Stomach smooth muscle (tissue), 2 donors: ENCODE measurements at regions not wholly inside any gene's neighbourhood (a gene's known extent, or its start where the extent isn't known, plus 50 kb on each side); places are given as distances from the start of the nearest gene placed in this dataset.

ENCODE experiments used
- H3K27ac ChIP-seq: one replicate; pipeline ENCODE4 v1.7.0; 2013; ENCODE audit warnings: mild to moderate bottlenecking, low read length, inconsistent platforms
- H3K27me3 ChIP-seq, 2 donors: one replicate each; pipeline ENCODE4 v1.7.0; 2013; ENCODE audit warnings: low read length in 2 of 2; ENCODE audit not compliant: insufficient read depth in 2 of 2, control insufficient read depth in 1 of 2
- H3K36me3 ChIP-seq, 2 donors: one replicate each; pipeline ENCODE4 v1.7.0; 2013; ENCODE audit warnings: low read length in 2 of 2; ENCODE audit not compliant: control insufficient read depth in 2 of 2, insufficient read depth in 2 of 2
- H3K4me1 ChIP-seq: one replicate; pipeline ENCODE4 v1.7.0; 2013; ENCODE audit warnings: low read length; ENCODE audit not compliant: control insufficient read depth, insufficient read depth
- H3K4me3 ChIP-seq, 2 donors: one replicate each; pipeline ENCODE4 v1.7.0; 2013; ENCODE audit warnings: low read length in 2 of 2
- H3K9ac ChIP-seq, 2 donors: one replicate each; pipeline ENCODE4 v1.7.0; 2013; ENCODE audit warnings: low read length in 2 of 2, mild to moderate bottlenecking in 1 of 2
- H3K9me3 ChIP-seq, 2 donors: one replicate each; pipeline ENCODE4 v1.7.0; 2013; ENCODE audit warnings: low read length in 2 of 2; ENCODE audit not compliant: control insufficient read depth in 2 of 2
- donor health status: healthy.
- donor health status: Pancreatic carcinoma.

- no peak overlapping the region for H3K9ac ChIP-seq
- peaks cover 10 to 13% of the 10 kb centered on the region in 2 donors for H3K9me3 ChIP-seq
- H3K4me1 ChIP-seq: no peaks in the 10 kb centered on the region
- no peak overlapping the region for H3K27ac ChIP-seq
- no peaks in the 10 kb centered on the region for H3K36me3 ChIP-seq
- no peaks in the 10 kb centered on the region for H3K27me3 ChIP-seq
- no peak overlapping the region for H3K4me3 ChIP-seq
These were observed 1045.4 kb downstream of the DTWD2 start for GRCh38 chr5:117942861-117943519.

- Histone ChIP-seq H3K4me1 (no peaks in the 10 kb centered on the region), H3K27ac (no peak overlapping the region), H3K36me3 (no peaks in the 10 kb centered on the region), H3K4me3 (no peak overlapping the region), H3K9me3 (no peaks in the 10 kb centered on the region), H3K9ac (no peak overlapping the region), H3K27me3 (no peaks in the 10 kb centered on the region)
These were observed 1095.1 kb downstream of the DTWD2 start for GRCh38 chr5:117893211-117893610.

- H3K9me3 ChIP-seq: no peaks in the 10 kb centered on the region
- no peak overlapping the region for H3K27ac ChIP-seq
- H3K27me3 ChIP-seq: no peaks in the 10 kb centered on the region
- no peak overlapping the region for H3K9ac ChIP-seq
- H3K36me3 ChIP-seq: no peaks in the 10 kb centered on the region
- H3K4me3 ChIP-seq: no peak overlapping the region
- H3K4me1 ChIP-seq: no peaks in the 10 kb centered on the region
These were observed 1096.0 kb downstream of the DTWD2 start for GRCh38 chr5:117892360-117892759.

GRCh38 chr5:117889596-117889995 lies 1098.8 kb downstream of the DTWD2 start:
- no peaks in the 10 kb centered on the region for H3K9me3 ChIP-seq
- no peak overlapping the region for H3K4me3 ChIP-seq
- H3K4me1 ChIP-seq: no peaks in the 10 kb centered on the region
- H3K27ac ChIP-seq: no peak overlapping the region
- H3K9ac ChIP-seq: no peak overlapping the region
- no peaks in the 10 kb centered on the region for H3K27me3 ChIP-seq
- no peaks in the 10 kb centered on the region for H3K36me3 ChIP-seq

GRCh38 chr5:117888688-117889087 lies 1099.7 kb downstream of the DTWD2 start:
- Histone ChIP-seq H3K9ac (no peak overlapping the region), H3K27ac (no peak overlapping the region), H3K4me1 (no peaks in the 10 kb centered on the region), H3K27me3 (no peaks in the 10 kb centered on the region), H3K4me3 (peak overlapping the region; percentile 47 to 59), H3K36me3 (no peaks in the 10 kb centered on the region), H3K9me3 (no peaks in the 10 kb centered on the region)

- Histone ChIP-seq H3K4me3 (no peak overlapping the region), H3K27me3 (no peaks in the 10 kb centered on the region), H3K9me3 (no peaks in the 10 kb centered on the region), H3K4me1 (no peaks in the 10 kb centered on the region), H3K9ac (no peak overlapping the region), H3K27ac (no peak overlapping the region), H3K36me3 (no peaks in the 10 kb centered on the region)
These were observed 1106.7 kb downstream of the DTWD2 start for GRCh38 chr5:117881426-117882230.

- H3K27ac ChIP-seq: no peak overlapping the region
- H3K9ac ChIP-seq: no peak overlapping the region
- no peaks in the 10 kb centered on the region for H3K4me1 ChIP-seq
These were observed 1107.4 kb downstream of the DTWD2 start for GRCh38 chr5:117880932-117881331.

GRCh38 chr5:117877731-117878130 lies 1110.6 kb downstream of the DTWD2 start:
- H3K9me3 ChIP-seq: no peaks in the 10 kb centered on the region
- H3K4me3 ChIP-seq: no peak overlapping the region
- H3K27ac ChIP-seq: no peak overlapping the region
- H3K36me3 ChIP-seq: no peaks in the 10 kb centered on the region
- H3K27me3 ChIP-seq: no peaks in the 10 kb centered on the region
- no peak overlapping the region for H3K9ac ChIP-seq
- no peaks in the 10 kb centered on the region for H3K4me1 ChIP-seq

More at GRCh38 chr5:117880932-117881331, 1107.4 kb downstream of the DTWD2 start:
- H3K36me3 ChIP-seq: no peaks in the 10 kb centered on the region
- no peaks in the 10 kb centered on the region for H3K27me3 ChIP-seq
- H3K9me3 ChIP-seq: no peaks in the 10 kb centered on the region
- H3K4me3 ChIP-seq: no peak overlapping the region

- Histone ChIP-seq H3K9me3 (no peaks in the 10 kb centered on the region), H3K27me3 (no peaks in the 10 kb centered on the region), H3K27ac (no peak overlapping the region), H3K4me1 (no peaks in the 10 kb centered on the region), H3K9ac (no peak overlapping the region), H3K4me3 (no peak overlapping the region), H3K36me3 (no peaks in the 10 kb centered on the region)
These were observed 1115.5 kb downstream of the DTWD2 start for GRCh38 chr5:117872798-117873368.

- Histone ChIP-seq H3K27ac (no peak overlapping the region), H3K4me3 (no peak overlapping the region), H3K9ac (no peak overlapping the region), H3K27me3 (no peaks in the 10 kb centered on the region), H3K4me1 (no peaks in the 10 kb centered on the region), H3K36me3 (no peaks in the 10 kb centered on the region), H3K9me3 (no peaks in the 10 kb centered on the region)
These were observed 1118.8 kb downstream of the DTWD2 start for GRCh38 chr5:117869596-117869995.
